ENCODE measurements at regions not wholly inside any gene's neighbourhood (a gene's known extent, or its start where the extent isn't known, plus 50 kb on each side); places are given as distances from the start of the nearest gene placed in this dataset.

GRCh38 chr5:96072791-96073165 is 111.1 kb upstream of the ELL2 start:
- no peak for TF ChIP-seq CTCF (IDR thresholded peaks at IDR 0.05; ENCODE audit: control insufficient read depth, insufficient read depth, low read depth, low read length, missing control alignments)
- no peak for DNase-seq (ENCODE audit: low read depth)
- H3K4me3 ChIP-seq (ENCODE audit: control insufficient read depth, low read depth, low read length) = no peak overlapping the region

GRCh38 chr5:96072138-96072790 is 110.6 kb upstream of the ELL2 start:
- H3K4me3 ChIP-seq (ENCODE audit: control insufficient read depth, low read depth, low read length) = no peak overlapping the region
- no peak for TF ChIP-seq CTCF (IDR thresholded peaks at IDR 0.05; ENCODE audit: control insufficient read depth, insufficient read depth, low read depth, low read length, missing control alignments)
- no peak for DNase-seq (ENCODE audit: low read depth)

DNA sequence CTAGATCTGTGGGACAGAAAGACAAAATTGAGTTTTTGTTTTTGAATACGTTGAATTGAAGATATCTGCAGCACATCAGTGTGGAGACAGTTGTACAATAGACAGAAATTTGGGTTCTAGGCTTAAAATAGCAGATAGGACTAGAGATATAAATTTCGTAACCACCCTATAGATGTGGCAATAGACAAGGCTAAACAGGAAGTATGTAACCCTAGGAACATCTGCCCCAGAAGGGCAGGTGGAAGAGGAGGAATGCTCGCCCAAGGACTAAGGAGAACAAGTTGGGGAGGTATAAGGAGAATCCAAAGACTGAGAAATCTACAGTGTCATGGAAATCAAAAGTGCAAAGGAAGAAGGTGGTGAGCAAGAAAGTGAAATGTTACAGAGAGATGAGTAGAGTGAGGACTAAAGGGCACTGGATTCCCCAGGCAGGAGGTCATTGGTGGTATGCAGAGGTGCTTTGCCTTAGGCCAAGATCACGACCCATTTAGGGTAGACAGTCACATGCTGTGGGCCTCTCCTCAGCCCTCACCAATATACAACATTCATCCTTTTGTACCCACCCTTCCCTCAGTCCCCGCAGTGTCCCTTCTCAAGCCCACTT is 109.1 kb upstream of the ELL2 start:
- H3K4me3 ChIP-seq (ENCODE audit: control insufficient read depth, low read depth, low read length) = no peak overlapping the region
- TF ChIP-seq CTCF (IDR thresholded peaks at IDR 0.05; ENCODE audit: control insufficient read depth, insufficient read depth, low read depth, low read length, missing control alignments) = no peak
- DNase-seq (ENCODE audit: low read depth) = no peak

DNA sequence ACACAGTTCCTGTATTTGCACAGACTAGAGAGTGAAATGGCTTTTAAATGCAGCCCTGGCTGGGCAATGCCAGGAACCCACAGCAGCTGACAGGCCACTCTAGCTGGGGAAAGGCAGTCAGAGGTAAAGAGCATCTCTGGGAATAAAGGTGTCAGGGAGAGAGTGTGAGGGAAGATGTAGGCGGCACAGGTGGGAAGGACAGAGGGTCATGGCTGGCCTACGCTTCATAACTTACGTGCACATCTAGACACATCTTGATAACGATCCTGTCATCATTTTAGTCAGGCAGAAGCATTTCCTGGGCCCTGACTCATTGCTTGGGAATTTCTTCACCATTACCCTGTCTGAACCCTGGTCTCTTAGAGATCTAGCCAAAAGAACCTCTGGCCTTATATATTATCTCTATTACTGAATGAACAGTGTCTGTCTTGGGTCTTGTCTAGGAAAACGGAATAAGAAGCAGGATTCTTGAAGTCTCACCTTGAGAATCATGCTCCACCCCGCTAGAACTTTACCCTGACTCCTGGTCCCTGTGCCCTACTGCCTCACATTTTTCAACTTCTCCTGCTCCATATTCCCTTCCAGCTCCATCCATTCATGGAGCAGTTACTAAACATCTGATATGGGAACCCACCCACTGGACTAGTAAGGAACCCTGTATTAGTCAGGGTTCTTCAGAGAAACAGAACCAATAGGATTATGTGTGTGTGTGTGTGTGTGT is 106.4 kb upstream of the ELL2 start:
- peak; percentile 79 for DNase-seq (ENCODE audit: low read depth)
- TF ChIP-seq CTCF (IDR thresholded peaks at IDR 0.05; ENCODE audit: control insufficient read depth, insufficient read depth, low read depth, low read length, missing control alignments) = no peak
- no peak overlapping the region for H3K4me3 ChIP-seq (ENCODE audit: control insufficient read depth, low read depth, low read length)

- DNase-seq (ENCODE audit: low read depth) = no peak
- no peak overlapping the region for H3K4me3 ChIP-seq (ENCODE audit: control insufficient read depth, low read depth, low read length)
- TF ChIP-seq CTCF (IDR thresholded peaks at IDR 0.05; ENCODE audit: control insufficient read depth, insufficient read depth, low read depth, low read length, missing control alignments) = no peak
These were observed 105.6 kb upstream of the ELL2 start for GRCh38 chr5:96067251-96067650.

- DNase-seq (ENCODE audit: low read depth) = no peak
- no peak for TF ChIP-seq CTCF (IDR thresholded peaks at IDR 0.05; ENCODE audit: control insufficient read depth, insufficient read depth, low read depth, low read length, missing control alignments)
- H3K4me3 ChIP-seq (ENCODE audit: control insufficient read depth, low read depth, low read length) = no peak overlapping the region
These were observed 104.7 kb upstream of the ELL2 start for GRCh38 chr5:96066386-96066719.

All from AG09309 (cell line).